ENCODE measurements at regions not wholly inside any gene's neighbourhood (a gene's known extent, or its start where the extent isn't known, plus 50 kb on each side); places are given as distances from the start of the nearest gene placed in this dataset.

GRCh38 chr21:17673261-17674020 lies 60.7 kb upstream of the BTG3 start:
- Histone ChIP-seq H3K4me1 (ENCODE audit: control insufficient read depth in 3 of 3, insufficient read depth in 2 of 3, low read depth in 1 of 3, low read length in 2 of 3) (no peaks in the 10 kb centered on the region), H3K27me3 (ENCODE audit: control insufficient read depth in 3 of 3, insufficient read depth in 3 of 3, low read length in 3 of 3) (no peaks in the 10 kb centered on the region), H3K27ac (ENCODE audit: low read depth in 1 of 3, low read length in 2 of 3) (no peak overlapping the region), H3K4me3 (ENCODE audit: low read depth in 1 of 3, low read length in 3 of 3) (no peak overlapping the region), H3K9me3 (ENCODE audit: control insufficient read depth in 2 of 2, insufficient read depth in 1 of 2, low read depth in 1 of 2, low read length in 1 of 2) (no peaks in the 10 kb centered on the region), H3K36me3 (ENCODE audit: control insufficient read depth in 3 of 3, insufficient read depth in 2 of 3, low read depth in 1 of 3, low read length in 3 of 3) (no peaks in the 10 kb centered on the region)
- DNase-seq (no peak), FAIRE-seq (no peak)
- WGBS, 3 donors: 51 to 68% (median 62%) methylated on average over 11 of the region's 11 CpGs

GRCh38 chr21:17671733-17672132 lies 59.0 kb upstream of the BTG3 start:
- H3K36me3 ChIP-seq (ENCODE audit: control insufficient read depth in 3 of 3, insufficient read depth in 2 of 3, low read depth in 1 of 3, low read length in 3 of 3): no peaks in the 10 kb centered on the region
- DNase-seq (no peak), FAIRE-seq (no peak)
- H3K4me1 ChIP-seq (ENCODE audit: control insufficient read depth in 3 of 3, insufficient read depth in 2 of 3, low read depth in 1 of 3, low read length in 2 of 3): no peaks in the 10 kb centered on the region
- H3K9me3 ChIP-seq (ENCODE audit: control insufficient read depth in 2 of 2, insufficient read depth in 1 of 2, low read depth in 1 of 2, low read length in 1 of 2): no peaks in the 10 kb centered on the region
- 50 to 66% (median 57%) methylated on average over 4 of the region's 4 CpGs for WGBS, 3 donors
- H3K27ac ChIP-seq (ENCODE audit: low read depth in 1 of 3, low read length in 2 of 3): no peak overlapping the region
- no peak overlapping the region for H3K4me3 ChIP-seq (ENCODE audit: low read depth in 1 of 3, low read length in 3 of 3)
- no peaks in the 10 kb centered on the region for H3K27me3 ChIP-seq (ENCODE audit: control insufficient read depth in 3 of 3, insufficient read depth in 3 of 3, low read length in 3 of 3)

GRCh38 chr21:17668479-17669140 lies 55.9 kb upstream of the BTG3 start:
- WGBS, 3 donors: 75 to 84% (median 83%) methylated on average over 5 of the region's 5 CpGs
- H3K9me3 ChIP-seq (ENCODE audit: control insufficient read depth in 2 of 2, insufficient read depth in 1 of 2, low read depth in 1 of 2, low read length in 1 of 2): no peaks in the 10 kb centered on the region
- H3K27me3 ChIP-seq (ENCODE audit: control insufficient read depth in 3 of 3, insufficient read depth in 3 of 3, low read length in 3 of 3): no peaks in the 10 kb centered on the region
- no peak for DNase-seq
- no peaks in the 10 kb centered on the region for H3K36me3 ChIP-seq (ENCODE audit: control insufficient read depth in 3 of 3, insufficient read depth in 2 of 3, low read depth in 1 of 3, low read length in 3 of 3)
- no peaks in the 10 kb centered on the region for H3K4me1 ChIP-seq (ENCODE audit: control insufficient read depth in 3 of 3, insufficient read depth in 2 of 3, low read depth in 1 of 3, low read length in 2 of 3)
- H3K4me3 ChIP-seq (ENCODE audit: low read depth in 1 of 3, low read length in 3 of 3): no peak overlapping the region
- FAIRE-seq: no peak
- H3K27ac ChIP-seq (ENCODE audit: low read depth in 1 of 3, low read length in 2 of 3): no peak overlapping the region

DNA sequence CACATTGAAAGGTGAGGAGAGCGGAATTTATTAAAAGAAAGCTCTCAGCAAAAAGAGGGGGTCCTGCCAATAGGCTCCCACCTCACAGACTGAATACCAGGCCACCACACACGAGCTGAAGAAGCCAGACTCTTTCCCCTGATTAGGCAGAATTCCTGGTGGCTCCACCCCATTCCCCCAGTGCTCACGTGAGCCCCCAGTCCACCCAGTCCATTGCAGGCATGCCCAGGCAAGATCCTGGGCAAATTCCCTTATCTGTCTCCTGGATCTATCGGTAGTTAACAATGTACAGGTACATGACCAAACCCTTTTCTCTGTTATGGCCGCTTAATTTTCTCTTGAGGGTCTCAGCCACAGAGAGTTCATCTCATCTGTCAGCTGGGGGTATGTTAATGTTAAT lies 54.6 kb upstream of the BTG3 start:
- Histone ChIP-seq H3K36me3 (ENCODE audit: control insufficient read depth in 3 of 3, insufficient read depth in 2 of 3, low read depth in 1 of 3, low read length in 3 of 3) (no peaks in the 10 kb centered on the region), H3K27me3 (ENCODE audit: control insufficient read depth in 3 of 3, insufficient read depth in 3 of 3, low read length in 3 of 3) (no peaks in the 10 kb centered on the region), H3K4me3 (ENCODE audit: low read depth in 1 of 3, low read length in 3 of 3) (no peak overlapping the region), H3K9me3 (ENCODE audit: control insufficient read depth in 2 of 2, insufficient read depth in 1 of 2, low read depth in 1 of 2, low read length in 1 of 2) (no peaks in the 10 kb centered on the region), H3K4me1 (ENCODE audit: control insufficient read depth in 3 of 3, insufficient read depth in 2 of 3, low read depth in 1 of 3, low read length in 2 of 3) (no peaks in the 10 kb centered on the region), H3K27ac (ENCODE audit: low read depth in 1 of 3, low read length in 2 of 3) (no peak overlapping the region)
- DNase-seq: no peak
- 65 to 75% (median 69%) methylated on average over 5 of the region's 5 CpGs for WGBS, 3 donors
- FAIRE-seq: no peak

Measured in small intestine (tissue), 7 donors.